ENCODE measurements at regions not wholly inside any gene's neighbourhood (a gene's known extent, or its start where the extent isn't known, plus 50 kb on each side); places are given as distances from the start of the nearest gene placed in this dataset.

DNA sequence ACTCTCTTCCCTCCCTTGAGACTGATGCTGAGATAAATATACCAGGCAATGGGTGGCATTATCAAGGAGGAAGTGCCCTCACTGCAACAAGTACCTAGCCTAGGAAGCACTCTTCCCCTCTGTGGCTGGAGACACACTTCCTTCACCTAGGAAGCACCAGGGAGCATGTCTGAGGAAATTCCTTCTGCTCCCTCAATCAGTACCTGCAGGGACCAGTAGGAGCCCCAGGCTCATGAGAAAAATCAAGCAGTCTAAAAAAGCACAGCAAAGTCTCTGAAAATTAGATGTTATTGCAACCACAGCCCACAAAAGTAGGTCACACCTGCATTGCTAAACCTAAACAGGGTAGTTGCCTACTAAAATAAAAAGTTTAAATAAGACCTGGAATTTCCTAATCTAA, 78.2 kb upstream of the TRPM1 start:
- Mint-ChIP-seq H3K4me1 (peaks cover 16% of the 10 kb centered on the region), H3K27ac (no peak overlapping the region), H3K36me3 (peaks cover 14% of the 10 kb centered on the region), H3K9me3 (peaks cover 38% of the 10 kb centered on the region), H3K27me3 (ENCODE audit: low read depth) (no peaks in the 10 kb centered on the region), H3K4me3 (no peak overlapping the region)
- POLR2A ChIA-PET, result no interaction called here
- ATAC-seq, result peak; percentile 91
- TF ChIP-seq PREB (CRISPR knock-in tag; IDR thresholded peaks at IDR 0.05; ENCODE audit: borderline replicate concordance) (no peak), ZNF671 (CRISPR knock-in tag; IDR thresholded peaks at IDR 0.05) (no peak), KAT7 (CRISPR knock-in tag; IDR thresholded peaks at IDR 0.05; ENCODE audit: borderline replicate concordance) (no peak), TP53 (CRISPR knock-in tag; IDR thresholded peaks at IDR 0.05) (no peak), ZNF425 (CRISPR knock-in tag; conservative IDR thresholded peaks at IDR 0.05) (no peak), EMX1 (CRISPR knock-in tag; IDR thresholded peaks at IDR 0.05) (no peak)
- TF ChIP-seq, protein P1, sequence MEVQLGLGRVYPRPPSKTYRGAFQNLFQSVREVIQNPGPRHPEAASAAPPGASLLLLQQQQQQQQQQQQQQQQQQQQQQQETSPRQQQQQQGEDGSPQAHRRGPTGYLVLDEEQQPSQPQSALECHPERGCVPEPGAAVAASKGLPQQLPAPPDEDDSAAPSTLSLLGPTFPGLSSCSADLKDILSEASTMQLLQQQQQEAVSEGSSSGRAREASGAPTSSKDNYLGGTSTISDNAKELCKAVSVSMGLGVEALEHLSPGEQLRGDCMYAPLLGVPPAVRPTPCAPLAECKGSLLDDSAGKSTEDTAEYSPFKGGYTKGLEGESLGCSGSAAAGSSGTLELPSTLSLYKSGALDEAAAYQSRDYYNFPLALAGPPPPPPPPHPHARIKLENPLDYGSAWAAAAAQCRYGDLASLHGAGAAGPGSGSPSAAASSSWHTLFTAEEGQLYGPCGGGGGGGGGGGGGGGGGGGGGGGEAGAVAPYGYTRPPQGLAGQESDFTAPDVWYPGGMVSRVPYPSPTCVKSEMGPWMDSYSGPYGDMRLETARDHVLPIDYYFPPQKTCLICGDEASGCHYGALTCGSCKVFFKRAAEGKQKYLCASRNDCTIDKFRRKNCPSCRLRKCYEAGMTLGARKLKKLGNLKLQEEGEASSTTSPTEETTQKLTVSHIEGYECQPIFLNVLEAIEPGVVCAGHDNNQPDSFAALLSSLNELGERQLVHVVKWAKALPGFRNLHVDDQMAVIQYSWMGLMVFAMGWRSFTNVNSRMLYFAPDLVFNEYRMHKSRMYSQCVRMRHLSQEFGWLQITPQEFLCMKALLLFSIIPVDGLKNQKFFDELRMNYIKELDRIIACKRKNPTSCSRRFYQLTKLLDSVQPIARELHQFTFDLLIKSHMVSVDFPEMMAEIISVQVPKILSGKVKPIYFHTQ (CRISPR knock-in tag; IDR thresholded peaks at IDR 0.05), result no peak
- TF ChIP-seq, protein P2, sequence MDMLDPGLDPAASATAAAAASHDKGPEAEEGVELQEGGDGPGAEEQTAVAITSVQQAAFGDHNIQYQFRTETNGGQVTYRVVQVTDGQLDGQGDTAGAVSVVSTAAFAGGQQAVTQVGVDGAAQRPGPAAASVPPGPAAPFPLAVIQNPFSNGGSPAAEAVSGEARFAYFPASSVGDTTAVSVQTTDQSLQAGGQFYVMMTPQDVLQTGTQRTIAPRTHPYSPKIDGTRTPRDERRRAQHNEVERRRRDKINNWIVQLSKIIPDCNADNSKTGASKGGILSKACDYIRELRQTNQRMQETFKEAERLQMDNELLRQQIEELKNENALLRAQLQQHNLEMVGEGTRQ (CRISPR knock-in tag; IDR thresholded peaks at IDR 0.05), result no peak
- CTCF ChIA-PET, result no interaction called here
- DNase-seq (ENCODE audit: low spot score), result no peak

- DNase-seq (ENCODE audit: low spot score) (no peak), ATAC-seq (no peak)
- Mint-ChIP-seq H3K36me3 (peaks cover 9% of the 10 kb centered on the region), H3K9me3 (peaks cover 27% of the 10 kb centered on the region), H3K27me3 (ENCODE audit: low read depth) (no peaks in the 10 kb centered on the region; the same call in 1 of the 2 replicates), H3K4me3 (no peak overlapping the region), H3K4me1 (peaks cover 4% of the 10 kb centered on the region), H3K27ac (no peak overlapping the region)
- ChIA-PET CTCF (no interaction called here), POLR2A (no interaction called here)
- TF ChIP-seq ZNF416 (CRISPR knock-in tag; IDR thresholded peaks at IDR 0.05) (no peak), ZMAT4 (CRISPR knock-in tag; IDR thresholded peaks at IDR 0.05) (no peak), ESRRA (CRISPR knock-in tag; IDR thresholded peaks at IDR 0.05; ENCODE audit: borderline replicate concordance) (no peak), ZNF671 (CRISPR knock-in tag; IDR thresholded peaks at IDR 0.05) (no peak), TEAD4 (CRISPR knock-in tag; IDR thresholded peaks at IDR 0.05) (no peak), EMX1 (CRISPR knock-in tag; IDR thresholded peaks at IDR 0.05) (no peak), ETV6 (CRISPR knock-in tag; IDR thresholded peaks at IDR 0.05) (no peak), TEAD1 (CRISPR knock-in tag; IDR thresholded peaks at IDR 0.05) (no peak), HMGA2 (CRISPR knock-in tag; IDR thresholded peaks at IDR 0.05) (no peak), E2F5 (CRISPR knock-in tag; IDR thresholded peaks at IDR 0.05) (no peak), ZNF219 (CRISPR knock-in tag; IDR thresholded peaks at IDR 0.05; ENCODE audit: borderline replicate concordance) (no peak)
- TF ChIP-seq, protein P3, sequence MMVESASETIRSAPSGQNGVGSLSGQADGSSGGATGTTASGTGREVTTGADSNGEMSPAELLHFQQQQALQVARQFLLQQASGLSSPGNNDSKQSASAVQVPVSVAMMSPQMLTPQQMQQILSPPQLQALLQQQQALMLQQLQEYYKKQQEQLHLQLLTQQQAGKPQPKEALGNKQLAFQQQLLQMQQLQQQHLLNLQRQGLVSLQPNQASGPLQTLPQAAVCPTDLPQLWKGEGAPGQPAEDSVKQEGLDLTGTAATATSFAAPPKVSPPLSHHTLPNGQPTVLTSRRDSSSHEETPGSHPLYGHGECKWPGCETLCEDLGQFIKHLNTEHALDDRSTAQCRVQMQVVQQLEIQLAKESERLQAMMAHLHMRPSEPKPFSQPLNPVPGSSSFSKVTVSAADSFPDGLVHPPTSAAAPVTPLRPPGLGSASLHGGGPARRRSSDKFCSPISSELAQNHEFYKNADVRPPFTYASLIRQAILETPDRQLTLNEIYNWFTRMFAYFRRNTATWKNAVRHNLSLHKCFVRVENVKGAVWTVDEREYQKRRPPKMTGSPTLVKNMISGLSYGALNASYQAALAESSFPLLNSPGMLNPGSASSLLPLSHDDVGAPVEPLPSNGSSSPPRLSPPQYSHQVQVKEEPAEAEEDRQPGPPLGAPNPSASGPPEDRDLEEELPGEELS (CRISPR knock-in tag; IDR thresholded peaks at IDR 0.05), result no peak
- TF ChIP-seq, protein P4, sequence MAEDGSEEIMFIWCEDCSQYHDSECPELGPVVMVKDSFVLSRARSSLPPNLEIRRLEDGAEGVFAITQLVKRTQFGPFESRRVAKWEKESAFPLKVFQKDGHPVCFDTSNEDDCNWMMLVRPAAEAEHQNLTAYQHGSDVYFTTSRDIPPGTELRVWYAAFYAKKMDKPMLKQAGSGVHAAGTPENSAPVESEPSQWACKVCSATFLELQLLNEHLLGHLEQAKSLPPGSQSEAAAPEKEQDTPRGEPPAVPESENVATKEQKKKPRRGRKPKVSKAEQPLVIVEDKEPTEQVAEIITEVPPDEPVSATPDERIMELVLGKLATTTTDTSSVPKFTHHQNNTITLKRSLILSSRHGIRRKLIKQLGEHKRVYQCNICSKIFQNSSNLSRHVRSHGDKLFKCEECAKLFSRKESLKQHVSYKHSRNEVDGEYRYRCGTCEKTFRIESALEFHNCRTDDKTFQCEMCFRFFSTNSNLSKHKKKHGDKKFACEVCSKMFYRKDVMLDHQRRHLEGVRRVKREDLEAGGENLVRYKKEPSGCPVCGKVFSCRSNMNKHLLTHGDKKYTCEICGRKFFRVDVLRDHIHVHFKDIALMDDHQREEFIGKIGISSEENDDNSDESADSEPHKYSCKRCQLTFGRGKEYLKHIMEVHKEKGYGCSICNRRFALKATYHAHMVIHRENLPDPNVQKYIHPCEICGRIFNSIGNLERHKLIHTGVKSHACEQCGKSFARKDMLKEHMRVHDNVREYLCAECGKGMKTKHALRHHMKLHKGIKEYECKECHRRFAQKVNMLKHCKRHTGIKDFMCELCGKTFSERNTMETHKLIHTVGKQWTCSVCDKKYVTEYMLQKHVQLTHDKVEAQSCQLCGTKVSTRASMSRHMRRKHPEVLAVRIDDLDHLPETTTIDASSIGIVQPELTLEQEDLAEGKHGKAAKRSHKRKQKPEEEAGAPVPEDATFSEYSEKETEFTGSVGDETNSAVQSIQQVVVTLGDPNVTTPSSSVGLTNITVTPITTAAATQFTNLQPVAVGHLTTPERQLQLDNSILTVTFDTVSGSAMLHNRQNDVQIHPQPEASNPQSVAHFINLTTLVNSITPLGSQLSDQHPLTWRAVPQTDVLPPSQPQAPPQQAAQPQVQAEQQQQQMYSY (CRISPR knock-in tag; IDR thresholded peaks at IDR 0.05), result no peak
Observed at GRCh38 chr15:31193291-31193690, 91.8 kb upstream of the TRPM1 start.

All from WTC11 (cell line).